Loucy (cell line): ENCODE measurements at regions not wholly inside any gene's neighbourhood (a gene's known extent, or its start where the extent isn't known, plus 50 kb on each side); places are given as distances from the start of the nearest gene placed in this dataset.

Experiments
- H2AFZ ChIP-seq: fragments of 200-600 bp; sonication (generic); 2 replicates; pipeline ENCODE4 v1.6.0; 2016; ENCODE audit warnings: antibody characterized with exemption, mild to moderate bottlenecking, low read length, moderate library complexity
- H3F3A ChIP-seq: fragments of 200-600 bp; 2 replicates; pipeline ENCODE4 v1.6.0; 2016; ENCODE audit warnings: antibody characterized with exemption, low read depth, mild to moderate bottlenecking
- H3K27me3 ChIP-seq: fragments of 200-600 bp; sonication (generic); 2 replicates; pipeline ENCODE4 v1.6.1; 2014; ENCODE audit warnings: low read length, mild to moderate bottlenecking; ENCODE audit not compliant: insufficient read depth, poor library complexity, severe bottlenecking
- H3K36me3 ChIP-seq: fragments of 200-600 bp; sonication (generic); 2 replicates; pipeline ENCODE4 v1.6.1; 2016; ENCODE audit warnings: low read length; ENCODE audit not compliant: insufficient read depth
- H3K4me1 ChIP-seq: fragments of 200-600 bp; sonication (generic); 2 replicates; pipeline ENCODE4 v1.5.1; 2014; ENCODE audit warnings: low read length, mild to moderate bottlenecking; ENCODE audit not compliant: insufficient read depth, poor library complexity, severe bottlenecking
- H3K4me2 ChIP-seq: fragments of 200-600 bp; sonication (generic); 2 replicates; pipeline ENCODE4 v1.6.0; 2014; ENCODE audit warnings: antibody characterized with exemption, low read length, low read depth, mild to moderate bottlenecking; ENCODE audit not compliant: poor library complexity, severe bottlenecking
- H3K4me3 ChIP-seq: fragments of 200-600 bp; sonication (generic); 2 replicates; pipeline ENCODE4 v1.5.1; 2014; ENCODE audit warnings: low read length, mild to moderate bottlenecking, mixed read lengths; ENCODE audit not compliant: poor library complexity, severe bottlenecking
- H3K79me2 ChIP-seq: fragments of 200-600 bp; sonication (generic); 2 replicates; pipeline ENCODE4 v1.6.1; 2014; ENCODE audit warnings: low read length; ENCODE audit not compliant: insufficient read depth
- H3K9ac ChIP-seq: fragments of 200-600 bp; sonication (generic); 2 replicates; pipeline ENCODE4 v1.6.0; 2014; ENCODE audit warnings: mild to moderate bottlenecking, low read depth, low read length, moderate library complexity; ENCODE audit not compliant: poor library complexity, severe bottlenecking
- H3K9me2 ChIP-seq: fragments of 200-600 bp; sonication (generic); replicated peaks from 2 replicates; pipeline ENCODE4 v1.6.1; 2016; ENCODE audit warnings: low read depth, low read length, mixed read lengths
- H3K9me3 ChIP-seq: fragments of 200-600 bp; sonication (generic); 2 replicates; pipeline ENCODE4 v1.6.1; 2014; ENCODE audit warnings: mild to moderate bottlenecking, antibody characterized with exemption, low read length, low read depth; ENCODE audit not compliant: insufficient read depth
- H4K20me1 ChIP-seq: fragments of 200-600 bp; sonication (generic); 2 replicates; pipeline ENCODE4 v1.6.0; 2014; ENCODE audit warnings: antibody characterized with exemption, low read length, mild to moderate bottlenecking; ENCODE audit not compliant: insufficient read depth, poor library complexity, severe bottlenecking
- EZH2phosphoT487 ChIP-seq: fragments of 200-600 bp; IDR thresholded peaks from 2 replicates; pipeline ENCODE4 v1.6.1; 2018; ENCODE audit warnings: antibody characterized with exemption, mild to moderate bottlenecking, moderate library complexity, borderline replicate concordance
- TF ChIP-seq, protein P1 (sequence below): fragments of 200-600 bp; sonication (generic); conservative IDR thresholded peaks from 2 replicates; pipeline ENCODE4 v1.5.1; 2014; ENCODE audit warnings: mild to moderate bottlenecking, antibody characterized with exemption, low read length

DNA sequence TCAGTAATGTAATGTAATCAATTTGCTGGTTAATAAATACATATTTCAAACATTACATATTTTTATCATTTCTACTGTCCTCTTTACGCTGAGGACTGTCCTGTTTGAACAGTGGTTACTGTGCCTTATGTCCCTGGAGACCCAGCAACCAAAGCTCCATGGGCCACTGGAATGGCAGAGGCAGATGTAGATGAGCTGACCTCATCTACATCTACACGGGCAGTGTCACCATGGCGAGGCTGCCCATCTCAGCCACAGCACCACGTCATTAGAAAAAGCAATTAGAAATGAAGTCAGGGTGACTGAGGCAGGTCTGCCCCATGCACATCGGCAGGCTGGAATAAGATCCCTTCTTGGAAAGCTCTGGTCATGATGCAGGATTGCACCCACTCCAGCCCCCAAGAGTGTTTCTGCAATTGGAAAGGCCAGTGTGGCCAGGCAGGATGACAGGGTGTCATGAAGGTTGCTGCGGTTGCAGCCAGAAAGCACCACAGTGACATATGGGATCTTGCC is 237.5 kb downstream of the NDUFA10 start:
- TF ChIP-seq, protein P1, sequence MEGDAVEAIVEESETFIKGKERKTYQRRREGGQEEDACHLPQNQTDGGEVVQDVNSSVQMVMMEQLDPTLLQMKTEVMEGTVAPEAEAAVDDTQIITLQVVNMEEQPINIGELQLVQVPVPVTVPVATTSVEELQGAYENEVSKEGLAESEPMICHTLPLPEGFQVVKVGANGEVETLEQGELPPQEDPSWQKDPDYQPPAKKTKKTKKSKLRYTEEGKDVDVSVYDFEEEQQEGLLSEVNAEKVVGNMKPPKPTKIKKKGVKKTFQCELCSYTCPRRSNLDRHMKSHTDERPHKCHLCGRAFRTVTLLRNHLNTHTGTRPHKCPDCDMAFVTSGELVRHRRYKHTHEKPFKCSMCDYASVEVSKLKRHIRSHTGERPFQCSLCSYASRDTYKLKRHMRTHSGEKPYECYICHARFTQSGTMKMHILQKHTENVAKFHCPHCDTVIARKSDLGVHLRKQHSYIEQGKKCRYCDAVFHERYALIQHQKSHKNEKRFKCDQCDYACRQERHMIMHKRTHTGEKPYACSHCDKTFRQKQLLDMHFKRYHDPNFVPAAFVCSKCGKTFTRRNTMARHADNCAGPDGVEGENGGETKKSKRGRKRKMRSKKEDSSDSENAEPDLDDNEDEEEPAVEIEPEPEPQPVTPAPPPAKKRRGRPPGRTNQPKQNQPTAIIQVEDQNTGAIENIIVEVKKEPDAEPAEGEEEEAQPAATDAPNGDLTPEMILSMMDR: no peak
- TF ChIP-seq EZH2phosphoT487: no peak
- no peak overlapping the region for H3K4me2 ChIP-seq
- H3K9ac ChIP-seq: no peak overlapping the region
- H3K4me3 ChIP-seq: no peak overlapping the region
- no peaks in the 10 kb centered on the region for H3K27me3 ChIP-seq
- H3K9me2 ChIP-seq: no peaks in the 10 kb centered on the region
- H2AFZ ChIP-seq: no peak overlapping the region
- H3K9me3 ChIP-seq: no peaks in the 10 kb centered on the region
- H3K79me2 ChIP-seq: no peaks in the 10 kb centered on the region
- H3F3A ChIP-seq: no peaks in the 10 kb centered on the region
- H3K36me3 ChIP-seq: no peaks in the 10 kb centered on the region
- H3K4me1 ChIP-seq: no peaks in the 10 kb centered on the region
- H4K20me1 ChIP-seq: no peaks in the 10 kb centered on the region

DNA sequence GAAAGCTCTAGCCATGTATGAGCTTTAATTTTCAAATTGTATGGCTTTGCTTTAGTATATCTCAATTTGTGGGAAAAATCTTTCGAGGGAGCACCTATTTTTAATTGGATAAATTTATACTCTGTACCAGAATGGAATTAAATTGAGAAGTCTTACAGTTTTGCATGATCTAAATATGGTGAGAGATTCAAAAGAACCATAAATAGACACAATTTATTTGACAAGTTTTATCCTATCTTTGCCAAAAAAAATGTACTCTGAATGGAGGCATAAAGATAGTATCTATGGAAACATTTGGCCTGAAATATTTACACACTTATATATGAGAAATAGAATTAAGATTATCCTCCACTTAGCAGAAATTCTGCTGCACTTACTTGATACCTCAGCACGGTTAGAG is 238.4 kb downstream of the NDUFA10 start:
- no peaks in the 10 kb centered on the region for H3K27me3 ChIP-seq
- H3K79me2 ChIP-seq: no peaks in the 10 kb centered on the region
- H3K4me3 ChIP-seq: no peak overlapping the region
- H3K9me3 ChIP-seq: no peaks in the 10 kb centered on the region
- no peaks in the 10 kb centered on the region for H3K36me3 ChIP-seq
- no peak overlapping the region for H3K9ac ChIP-seq
- no peaks in the 10 kb centered on the region for H3K4me1 ChIP-seq
- H3F3A ChIP-seq: no peaks in the 10 kb centered on the region
- no peaks in the 10 kb centered on the region for H4K20me1 ChIP-seq
- no peaks in the 10 kb centered on the region for H3K9me2 ChIP-seq
- TF ChIP-seq, protein P1: no peak
- TF ChIP-seq EZH2phosphoT487: no peak
- no peak overlapping the region for H3K4me2 ChIP-seq
- H2AFZ ChIP-seq: no peak overlapping the region

DNA sequence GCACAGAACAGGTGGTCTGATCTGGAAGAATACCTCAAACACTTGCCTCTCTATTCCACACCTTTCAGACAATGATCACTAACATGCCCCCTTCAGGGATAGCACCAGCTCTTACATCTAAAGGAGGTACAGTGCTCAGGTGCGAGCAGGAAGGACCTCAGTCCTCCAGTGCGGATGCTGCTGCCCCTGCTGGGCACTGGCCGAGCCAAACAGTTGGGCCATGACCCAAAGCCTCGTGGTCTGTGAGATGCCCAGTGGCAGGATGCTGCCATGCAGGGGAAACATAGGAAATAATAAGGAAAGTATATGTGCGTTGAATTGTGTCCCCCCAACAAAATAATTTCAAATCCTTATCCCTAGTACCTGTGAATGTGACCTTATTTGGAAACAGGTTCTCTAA is 243.7 kb downstream of the NDUFA10 start:
- H3K4me1 ChIP-seq: no peaks in the 10 kb centered on the region
- H3K36me3 ChIP-seq: no peaks in the 10 kb centered on the region
- H2AFZ ChIP-seq: no peak overlapping the region
- H3K79me2 ChIP-seq: no peaks in the 10 kb centered on the region
- H3K9me2 ChIP-seq: no peaks in the 10 kb centered on the region
- no peak overlapping the region for H3K4me3 ChIP-seq
- H4K20me1 ChIP-seq: no peaks in the 10 kb centered on the region
- no peaks in the 10 kb centered on the region for H3K27me3 ChIP-seq
- TF ChIP-seq, protein P1: no peak
- TF ChIP-seq EZH2phosphoT487: no peak
- peaks cover 7% of the 10 kb centered on the region; the same call in 1 of the 2 replicates for H3K9me3 ChIP-seq
- no peaks in the 10 kb centered on the region for H3F3A ChIP-seq
- H3K4me2 ChIP-seq: no peak overlapping the region
- H3K9ac ChIP-seq: no peak overlapping the region
